ENCODE measurements at regions not wholly inside any gene's neighbourhood (a gene's known extent, or its start where the extent isn't known, plus 50 kb on each side); places are given as distances from the start of the nearest gene placed in this dataset.

- TF ChIP-seq, protein P1, sequence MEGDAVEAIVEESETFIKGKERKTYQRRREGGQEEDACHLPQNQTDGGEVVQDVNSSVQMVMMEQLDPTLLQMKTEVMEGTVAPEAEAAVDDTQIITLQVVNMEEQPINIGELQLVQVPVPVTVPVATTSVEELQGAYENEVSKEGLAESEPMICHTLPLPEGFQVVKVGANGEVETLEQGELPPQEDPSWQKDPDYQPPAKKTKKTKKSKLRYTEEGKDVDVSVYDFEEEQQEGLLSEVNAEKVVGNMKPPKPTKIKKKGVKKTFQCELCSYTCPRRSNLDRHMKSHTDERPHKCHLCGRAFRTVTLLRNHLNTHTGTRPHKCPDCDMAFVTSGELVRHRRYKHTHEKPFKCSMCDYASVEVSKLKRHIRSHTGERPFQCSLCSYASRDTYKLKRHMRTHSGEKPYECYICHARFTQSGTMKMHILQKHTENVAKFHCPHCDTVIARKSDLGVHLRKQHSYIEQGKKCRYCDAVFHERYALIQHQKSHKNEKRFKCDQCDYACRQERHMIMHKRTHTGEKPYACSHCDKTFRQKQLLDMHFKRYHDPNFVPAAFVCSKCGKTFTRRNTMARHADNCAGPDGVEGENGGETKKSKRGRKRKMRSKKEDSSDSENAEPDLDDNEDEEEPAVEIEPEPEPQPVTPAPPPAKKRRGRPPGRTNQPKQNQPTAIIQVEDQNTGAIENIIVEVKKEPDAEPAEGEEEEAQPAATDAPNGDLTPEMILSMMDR (IDR thresholded peaks at IDR 0.05; ENCODE audit: low read depth, low read length), result no peak
- TF ChIP-seq EZH2phosphoT487 (IDR thresholded peaks at IDR 0.05; ENCODE audit: low read depth), result no peak
Observed at GRCh38 chr12:84512751-84513150, 399.8 kb downstream of the SLC6A15 start.
